ENCODE measurements at regions not wholly inside any gene's neighbourhood (a gene's known extent, or its start where the extent isn't known, plus 50 kb on each side); places are given as distances from the start of the nearest gene placed in this dataset.

GRCh38 chr9:109560470-109561132 lies 62.5 kb upstream of the PTPN3 start:
- no peak overlapping the region for H3K27ac ChIP-seq (ENCODE audit: low read depth, low read length)
- ATAC-seq (no peak), DNase-seq (no peak)
- Mint-ChIP-seq H3K27me3 (peaks cover 8 to 26% (median 20%) of the 10 kb centered on the region in 5 donors), H3K4me3 (no peak overlapping the region), H3K9me3 (peaks cover 0 to 3% (median 0%) of the 10 kb centered on the region in 11 donors), H3K27ac (no peak overlapping the region), H3K36me3 (no peaks in the 10 kb centered on the region), H3K4me1 (no peaks in the 10 kb centered on the region)
- H3K9me3 ChIP-seq (ENCODE audit: control insufficient read depth in 2 of 3, low read length in 3 of 3) = peaks cover 0 to 3% (median 0%) of the 10 kb centered on the region in 3 experiments
- no peak overlapping the region for H3K4me3 ChIP-seq (ENCODE audit: low read length)
- H3K36me3 ChIP-seq (ENCODE audit: control insufficient read depth in 2 of 3, insufficient read depth in 3 of 3, low read length in 3 of 3) = no peaks in the 10 kb centered on the region
- ChIA-PET CTCF (no interaction called here), POLR2A (no interaction called here)
- no peaks in the 10 kb centered on the region for H3K4me1 ChIP-seq (ENCODE audit: control insufficient read depth in 2 of 2, insufficient read depth in 2 of 2, low read length in 2 of 2)
- H3K27me3 ChIP-seq (ENCODE audit: control insufficient read depth in 2 of 2, insufficient read depth in 2 of 2, low read length in 2 of 2) = no peaks in the 10 kb centered on the region
- intact Hi-C loops (cut with micrococcal nuclease) = no loop called here

GRCh38 chr9:109561137-109561536 lies 63.0 kb upstream of the PTPN3 start:
- no peaks in the 10 kb centered on the region for H3K36me3 ChIP-seq (ENCODE audit: control insufficient read depth in 2 of 3, insufficient read depth in 3 of 3, low read length in 3 of 3)
- no peaks in the 10 kb centered on the region for H3K27me3 ChIP-seq (ENCODE audit: control insufficient read depth in 2 of 2, insufficient read depth in 2 of 2, low read length in 2 of 2)
- peaks cover 0 to 3% (median 0%) of the 10 kb centered on the region in 11 donors for H3K9me3 Mint-ChIP-seq
- H3K27ac ChIP-seq (ENCODE audit: low read depth, low read length) = no peak overlapping the region
- no peak overlapping the region for H3K4me3 ChIP-seq (ENCODE audit: low read length)
- no peaks in the 10 kb centered on the region for H3K4me1 Mint-ChIP-seq
- H3K27me3 Mint-ChIP-seq = peaks cover 10 to 28% (median 17%) of the 10 kb centered on the region in 5 donors
- no peaks in the 10 kb centered on the region for H3K4me1 ChIP-seq (ENCODE audit: control insufficient read depth in 2 of 2, insufficient read depth in 2 of 2, low read length in 2 of 2)
- ChIA-PET CTCF (no interaction called here), POLR2A (no interaction called here)
- DNase-seq (no peak), ATAC-seq (no peak)
- no peak overlapping the region for H3K4me3 Mint-ChIP-seq
- intact Hi-C loops (cut with micrococcal nuclease) = no loop called here
- H3K27ac Mint-ChIP-seq = no peak overlapping the region
- H3K36me3 Mint-ChIP-seq = no peaks in the 10 kb centered on the region
- H3K9me3 ChIP-seq (ENCODE audit: control insufficient read depth in 2 of 3, low read length in 3 of 3) = peaks cover 0 to 3% (median 0%) of the 10 kb centered on the region in 3 experiments

GRCh38 chr9:109568089-109568488 lies 70.0 kb upstream of the PTPN3 start:
- no peaks in the 10 kb centered on the region for H3K27me3 ChIP-seq (ENCODE audit: control insufficient read depth in 2 of 2, insufficient read depth in 2 of 2, low read length in 2 of 2)
- Mint-ChIP-seq H3K4me1 (peaks cover 0 to 4% (median 0%) of the 10 kb centered on the region in 7 donors), H3K4me3 (no peak overlapping the region), H3K27ac (no peak overlapping the region), H3K27me3 (peaks cover 20 to 55% (median 35%) of the 10 kb centered on the region in 5 donors), H3K9me3 (peaks cover 0 to 2% (median 0%) of the 10 kb centered on the region in 11 donors), H3K36me3 (no peaks in the 10 kb centered on the region)
- H3K27ac ChIP-seq (ENCODE audit: low read depth, low read length) = no peak overlapping the region
- no peaks in the 10 kb centered on the region for H3K4me1 ChIP-seq (ENCODE audit: control insufficient read depth in 2 of 2, insufficient read depth in 2 of 2, low read length in 2 of 2)
- DNase-seq (no peak), ATAC-seq (no peak)
- intact Hi-C loops (cut with micrococcal nuclease) = no loop called here
- H3K4me3 ChIP-seq (ENCODE audit: low read length) = no peak overlapping the region
- CTCF ChIA-PET = no interaction called here
- no peaks in the 10 kb centered on the region for H3K36me3 ChIP-seq (ENCODE audit: control insufficient read depth in 2 of 3, insufficient read depth in 3 of 3, low read length in 3 of 3)
- POLR2A ChIA-PET = no interaction called here
- H3K9me3 ChIP-seq (ENCODE audit: control insufficient read depth in 2 of 3, low read length in 3 of 3) = no peaks in the 10 kb centered on the region

GRCh38 chr9:109568568-109569210 lies 70.6 kb upstream of the PTPN3 start:
- H3K36me3 Mint-ChIP-seq = no peaks in the 10 kb centered on the region

GRCh38 chr9:109574061-109574882 lies 76.2 kb upstream of the PTPN3 start:
- ATAC-seq (no peak), DNase-seq (peak in 4 of 9 donors; percentile 2 to 16 (median 4))
- no peak overlapping the region for H3K27ac ChIP-seq (ENCODE audit: low read depth, low read length)
- H3K36me3 Mint-ChIP-seq = no peaks in the 10 kb centered on the region
- ChIA-PET CTCF (interaction anchor here (0.7 to 0.9 kb wide), 3 partner anchors 9 to 644 kb away, joined by 3 to 4 read pairs (median 4); no protein-coding TSS in a partner anchor), POLR2A (no interaction called here)
- H3K9me3 ChIP-seq (ENCODE audit: control insufficient read depth in 2 of 3, low read length in 3 of 3) = no peaks in the 10 kb centered on the region
- no peaks in the 10 kb centered on the region for H3K27me3 ChIP-seq (ENCODE audit: control insufficient read depth in 2 of 2, insufficient read depth in 2 of 2, low read length in 2 of 2)
- no peaks in the 10 kb centered on the region for H3K36me3 ChIP-seq (ENCODE audit: control insufficient read depth in 2 of 3, insufficient read depth in 3 of 3, low read length in 3 of 3)
- intact Hi-C loops (cut with micrococcal nuclease) = loop anchor here (1.0 to 5.0 kb wide), 6 partner anchors 244 to 1048 kb away; no protein-coding TSS in a partner anchor
- H3K4me3 Mint-ChIP-seq = no peak overlapping the region
- peaks cover 0 to 5% (median 0%) of the 10 kb centered on the region in 11 donors for H3K9me3 Mint-ChIP-seq
- no peak overlapping the region for H3K4me3 ChIP-seq (ENCODE audit: low read length)
- H3K27ac Mint-ChIP-seq = no peak overlapping the region
- H3K27me3 Mint-ChIP-seq = peaks cover under 1 to 30% (median 15%) of the 10 kb centered on the region in 5 donors
- H3K4me1 Mint-ChIP-seq = no peaks in the 10 kb centered on the region
- H3K4me1 ChIP-seq (ENCODE audit: control insufficient read depth in 2 of 2, insufficient read depth in 2 of 2, low read length in 2 of 2) = no peaks in the 10 kb centered on the region

More at GRCh38 chr9:109568568-109569210, 70.6 kb upstream of the PTPN3 start:
- H3K4me1 ChIP-seq (ENCODE audit: control insufficient read depth in 2 of 2, insufficient read depth in 2 of 2, low read length in 2 of 2) = no peaks in the 10 kb centered on the region
- ATAC-seq (no peak), DNase-seq (no peak)
- intact Hi-C loops (cut with micrococcal nuclease) = no loop called here
- CTCF ChIA-PET = no interaction called here
- Mint-ChIP-seq H3K27ac (no peak overlapping the region), H3K9me3 (peaks cover 0 to 2% (median 0%) of the 10 kb centered on the region in 11 donors), H3K4me3 (no peak overlapping the region), H3K27me3 (peaks cover 20 to 50% (median 35%) of the 10 kb centered on the region in 5 donors), H3K4me1 (peaks cover 0 to 4% (median 0%) of the 10 kb centered on the region in 7 donors)
- no peaks in the 10 kb centered on the region for H3K27me3 ChIP-seq (ENCODE audit: control insufficient read depth in 2 of 2, insufficient read depth in 2 of 2, low read length in 2 of 2)
- no peaks in the 10 kb centered on the region for H3K36me3 ChIP-seq (ENCODE audit: control insufficient read depth in 2 of 3, insufficient read depth in 3 of 3, low read length in 3 of 3)
- H3K9me3 ChIP-seq (ENCODE audit: control insufficient read depth in 2 of 3, low read length in 3 of 3) = no peaks in the 10 kb centered on the region
- H3K4me3 ChIP-seq (ENCODE audit: low read length) = no peak overlapping the region
- POLR2A ChIA-PET = no interaction called here
- no peak overlapping the region for H3K27ac ChIP-seq (ENCODE audit: low read depth, low read length)

GRCh38 chr9:109576762-109577161 lies 78.7 kb upstream of the PTPN3 start:
- no peaks in the 10 kb centered on the region for H3K9me3 ChIP-seq (ENCODE audit: control insufficient read depth in 2 of 3, low read length in 3 of 3)
- no peak for ATAC-seq
- H3K27me3 Mint-ChIP-seq = peaks cover 0 to 11% (median 6%) of the 10 kb centered on the region in 5 donors
- no peaks in the 10 kb centered on the region for H3K4me1 Mint-ChIP-seq
- H3K4me3 ChIP-seq (ENCODE audit: low read length) = no peak overlapping the region
- POLR2A ChIA-PET = no interaction called here
- no peaks in the 10 kb centered on the region for H3K36me3 Mint-ChIP-seq
- no peak overlapping the region for H3K27ac Mint-ChIP-seq
- CTCF ChIA-PET = no interaction called here
- intact Hi-C loops (cut with micrococcal nuclease) = no loop called here
- no peaks in the 10 kb centered on the region for H3K27me3 ChIP-seq (ENCODE audit: control insufficient read depth in 2 of 2, insufficient read depth in 2 of 2, low read length in 2 of 2)
- no peak overlapping the region for H3K27ac ChIP-seq (ENCODE audit: low read depth, low read length)
- H3K9me3 Mint-ChIP-seq = peaks cover 0 to 3% (median 0%) of the 10 kb centered on the region in 11 donors
- H3K4me1 ChIP-seq (ENCODE audit: control insufficient read depth in 2 of 2, insufficient read depth in 2 of 2, low read length in 2 of 2) = no peaks in the 10 kb centered on the region
- no peaks in the 10 kb centered on the region for H3K36me3 ChIP-seq (ENCODE audit: control insufficient read depth in 2 of 3, insufficient read depth in 3 of 3, low read length in 3 of 3)
- no peak overlapping the region for H3K4me3 Mint-ChIP-seq
- no peak for DNase-seq
